Lower leg skin (tissue), 4 donors: ENCODE measurements at regions not wholly inside any gene's neighbourhood (a gene's known extent, or its start where the extent isn't known, plus 50 kb on each side); places are given as distances from the start of the nearest gene placed in this dataset.

Experiments used
- DNase-seq, 2 donors: peaks; one replicate each; pipeline ENCODE4 v3.0.0-alpha.2; 2019; ENCODE audit warnings: low spot score in 2 of 2
- H3K4me3 ChIP-seq: fragments of 200-600 bp; sonication (generic); 2 replicates; pipeline ENCODE4 v1.5.1; 2017; ENCODE audit warnings: mild to moderate bottlenecking, low read depth; ENCODE audit not compliant: poor library complexity, severe bottlenecking
- POLR2A ChIP-seq, 2 donors: fragments of 450-650 bp; IDR thresholded peaks; one replicate each; pipeline ENCODE4 v1.6.1; 2016 to 2017; ENCODE audit warnings: antibody characterized with exemption in 2 of 2, mild to moderate bottlenecking in 1 of 2, moderate library complexity in 1 of 2
- WGBS, 2 donors: methylation state at CpG; one replicate each; pipeline ENCODE4 v1.1.5; 2018; 5-methylcytosine and 5-hydroxymethylcytosine counted together
- intact Hi-C: fragments of 100-400 bp; cut with DNase I; formaldehyde crosslinking; loops from one replicate; pipeline ENCODE4 v1.15.0; 2023; ENCODE audit warnings: low total_unique reads
- TF ChIP-seq, protein P1 (sequence below), 3 donors: fragments of 450-650 bp; IDR thresholded peaks; one replicate each; pipeline ENCODE4 v1.5.1; 2016; ENCODE audit warnings: antibody characterized with exemption in 3 of 3, mild to moderate bottlenecking in 3 of 3, moderate library complexity in 2 of 3

DNA sequence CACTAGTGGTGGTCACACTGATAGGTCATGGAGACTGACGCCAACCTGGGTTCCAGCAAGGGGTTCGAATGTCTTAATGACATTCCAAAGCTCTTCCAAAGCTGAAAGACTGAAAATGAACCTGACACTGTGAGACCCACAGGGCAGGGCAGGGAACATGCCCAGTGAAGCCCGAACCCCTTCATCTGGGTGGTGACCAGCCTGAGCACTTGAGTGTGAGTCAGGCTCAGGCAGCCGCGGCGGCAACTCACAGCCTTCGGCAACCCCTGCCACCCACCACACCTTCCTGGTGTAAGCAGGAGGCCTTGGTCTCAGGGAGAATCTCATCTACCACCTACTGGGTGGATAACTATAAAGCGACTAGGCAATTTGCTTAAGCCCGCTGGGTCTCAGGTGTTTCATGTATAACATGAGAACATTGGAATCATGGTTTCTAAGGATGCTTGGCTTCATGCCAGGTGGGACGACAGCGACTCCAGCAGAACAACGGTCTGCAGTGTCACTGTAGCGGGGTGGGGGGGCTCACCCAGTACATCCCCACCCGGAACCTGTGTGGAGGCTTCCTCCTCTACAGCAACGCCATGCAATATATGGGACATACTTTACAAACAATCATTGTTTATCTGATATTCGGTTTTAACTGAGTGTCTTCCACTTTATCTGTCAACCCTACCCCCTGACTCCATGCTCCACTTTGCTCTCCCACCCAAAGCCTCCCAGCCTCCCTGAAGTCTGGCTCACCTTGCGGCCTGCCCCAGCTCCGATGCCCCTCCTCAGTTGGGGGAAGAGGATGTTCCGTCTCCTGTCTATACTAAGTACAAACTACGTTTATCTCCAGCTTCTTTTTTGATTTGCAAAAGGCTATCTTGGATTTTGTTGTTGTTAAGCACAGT is 125.0 kb upstream of the MEF2A start:
- intact Hi-C loops, result no loop called here
- WGBS, 2 donors, result 80 to 81% methylated on average over 20 of the region's 20 CpGs
- peak; percentile 21 to 86 for DNase-seq
- TF ChIP-seq, protein P1, sequence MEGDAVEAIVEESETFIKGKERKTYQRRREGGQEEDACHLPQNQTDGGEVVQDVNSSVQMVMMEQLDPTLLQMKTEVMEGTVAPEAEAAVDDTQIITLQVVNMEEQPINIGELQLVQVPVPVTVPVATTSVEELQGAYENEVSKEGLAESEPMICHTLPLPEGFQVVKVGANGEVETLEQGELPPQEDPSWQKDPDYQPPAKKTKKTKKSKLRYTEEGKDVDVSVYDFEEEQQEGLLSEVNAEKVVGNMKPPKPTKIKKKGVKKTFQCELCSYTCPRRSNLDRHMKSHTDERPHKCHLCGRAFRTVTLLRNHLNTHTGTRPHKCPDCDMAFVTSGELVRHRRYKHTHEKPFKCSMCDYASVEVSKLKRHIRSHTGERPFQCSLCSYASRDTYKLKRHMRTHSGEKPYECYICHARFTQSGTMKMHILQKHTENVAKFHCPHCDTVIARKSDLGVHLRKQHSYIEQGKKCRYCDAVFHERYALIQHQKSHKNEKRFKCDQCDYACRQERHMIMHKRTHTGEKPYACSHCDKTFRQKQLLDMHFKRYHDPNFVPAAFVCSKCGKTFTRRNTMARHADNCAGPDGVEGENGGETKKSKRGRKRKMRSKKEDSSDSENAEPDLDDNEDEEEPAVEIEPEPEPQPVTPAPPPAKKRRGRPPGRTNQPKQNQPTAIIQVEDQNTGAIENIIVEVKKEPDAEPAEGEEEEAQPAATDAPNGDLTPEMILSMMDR (IDR thresholded peaks at IDR 0.05), result no peak
- no peak for TF ChIP-seq POLR2A (IDR thresholded peaks at IDR 0.05)
- no peak overlapping the region for H3K4me3 ChIP-seq

DNA sequence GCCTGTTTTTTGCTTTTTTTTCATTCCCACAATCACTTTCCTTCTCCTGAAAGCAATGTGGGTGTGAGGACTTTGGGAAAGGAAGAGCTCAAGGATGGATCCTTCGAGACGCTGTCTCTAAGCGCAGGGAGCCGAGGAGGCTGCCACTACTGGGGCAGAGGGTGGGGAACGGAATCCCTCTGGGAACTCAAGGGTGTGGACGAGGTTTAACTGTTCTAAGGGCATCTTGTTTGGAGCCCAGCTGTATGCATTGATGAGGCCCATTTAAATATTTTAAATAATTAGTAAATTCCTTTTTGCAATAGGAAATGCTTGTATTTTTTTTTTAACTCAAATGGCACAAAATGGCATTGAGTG is 124.4 kb upstream of the MEF2A start:
- H3K4me3 ChIP-seq, result no peak overlapping the region
- DNase-seq, result peak in 1 of 2 donors; percentile 68
- TF ChIP-seq POLR2A (IDR thresholded peaks at IDR 0.05), result no peak
- 59 to 75% methylated on average over 6 of the region's 6 CpGs for WGBS, 2 donors
- intact Hi-C loops, result no loop called here

DNA sequence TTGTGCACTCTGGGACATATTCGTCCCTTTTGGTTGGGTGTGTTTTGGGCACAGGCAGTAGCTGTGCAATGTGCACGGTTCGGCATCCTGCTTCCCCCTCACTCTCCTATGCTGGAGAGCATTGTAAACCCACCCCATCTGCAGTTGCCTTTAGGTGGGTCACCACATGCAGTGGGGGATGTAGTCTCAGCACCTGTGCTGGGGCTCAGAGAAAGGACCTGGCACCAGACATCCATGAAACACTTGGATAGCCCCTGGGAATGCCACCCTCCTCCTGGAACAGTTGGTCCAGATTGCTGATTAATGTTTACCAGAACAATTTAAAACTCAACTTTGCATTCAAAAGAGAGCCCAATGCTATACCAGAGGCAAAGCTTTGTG is 123.9 kb upstream of the MEF2A start:
- TF ChIP-seq POLR2A (IDR thresholded peaks at IDR 0.05), result no peak
- TF ChIP-seq, protein P1 (IDR thresholded peaks at IDR 0.05), result no peak
- peak; percentile 17 to 84 for DNase-seq
- intact Hi-C loops, result no loop called here
- 21 to 28% methylated on average over 3 of the region's 3 CpGs for WGBS, 2 donors
- no peak overlapping the region for H3K4me3 ChIP-seq

DNA sequence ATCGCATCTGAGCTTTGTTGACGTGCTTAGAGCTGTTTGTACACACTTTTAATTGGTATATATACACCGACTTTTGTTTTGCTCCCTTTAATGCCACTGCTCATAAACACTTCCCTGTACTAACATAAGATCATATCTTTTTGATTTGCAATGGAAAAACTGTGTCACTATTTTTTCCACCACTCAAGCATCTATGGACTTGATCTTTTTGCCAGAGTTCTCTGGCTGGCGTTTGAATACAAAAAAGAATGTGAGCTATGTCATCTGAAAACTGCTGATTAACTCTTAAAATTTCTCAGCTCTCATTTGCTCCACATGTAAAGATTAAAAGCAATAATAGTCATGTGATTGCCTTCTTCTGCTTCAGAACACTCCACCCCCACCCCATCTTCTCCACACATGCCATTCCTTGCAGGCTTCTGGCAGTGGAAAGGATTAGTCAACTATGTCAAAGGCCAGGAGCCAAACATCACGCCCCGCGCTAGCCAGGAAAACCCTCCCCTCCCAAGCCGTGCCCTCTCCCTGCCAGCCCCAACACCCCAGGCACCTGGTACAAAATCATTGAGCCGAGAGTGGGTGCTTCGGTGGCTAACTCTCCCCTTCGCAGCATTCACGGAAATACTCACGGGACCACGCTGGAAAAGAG is 123.4 kb upstream of the MEF2A start:
- 16 to 17% methylated on average over 14 of the region's 14 CpGs for WGBS, 2 donors
- no peak overlapping the region for H3K4me3 ChIP-seq
- TF ChIP-seq POLR2A (IDR thresholded peaks at IDR 0.05), result no peak
- TF ChIP-seq, protein P1 (IDR thresholded peaks at IDR 0.05), result no peak
- peak; percentile 76 to 93 for DNase-seq
- intact Hi-C loops, result no loop called here

DNA sequence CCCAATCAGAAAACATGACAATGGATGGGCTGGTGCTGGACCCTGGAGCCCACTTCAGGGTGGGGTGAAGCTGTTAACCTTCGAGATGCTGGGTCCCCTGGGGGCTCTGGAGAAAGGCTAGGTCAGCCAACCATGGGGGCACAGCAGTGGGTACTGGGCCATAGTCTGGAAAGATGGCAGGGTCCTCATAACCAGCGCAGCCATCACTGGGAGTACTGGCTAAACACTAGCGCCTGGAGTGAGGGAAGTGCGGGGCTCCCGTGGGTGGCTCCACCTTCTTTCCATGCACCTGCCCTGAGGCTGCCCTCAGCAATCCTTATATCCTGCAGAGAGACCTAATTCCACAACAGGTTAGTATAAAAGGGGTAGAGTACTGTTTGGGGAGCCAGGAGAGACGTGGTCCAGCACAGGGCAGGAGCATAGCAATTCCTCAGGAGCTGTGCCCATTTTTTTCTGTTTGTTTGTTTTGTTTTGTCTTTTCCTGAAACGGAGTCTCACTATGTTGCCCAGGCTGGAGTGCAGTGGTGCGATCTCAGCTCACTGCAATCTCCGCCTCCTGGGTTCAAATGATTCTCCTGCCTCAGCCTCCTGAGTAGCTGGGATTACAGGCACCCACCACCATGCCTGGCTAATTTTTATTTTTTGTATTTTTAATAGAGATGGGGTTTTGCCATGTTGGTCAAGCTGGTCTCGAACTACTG is 122.6 kb upstream of the MEF2A start:
- H3K4me3 ChIP-seq, result no peak overlapping the region
- intact Hi-C loops, result no loop called here
- 56 to 64% methylated on average over 10 of the region's 10 CpGs for WGBS, 2 donors
- peak; percentile 19 to 83 for DNase-seq
- TF ChIP-seq, protein P1 (IDR thresholded peaks at IDR 0.05), result no peak
- no peak for TF ChIP-seq POLR2A (IDR thresholded peaks at IDR 0.05)
